PC-3 (cell line): ENCODE measurements at regions not wholly inside any gene's neighbourhood (a gene's known extent, or its start where the extent isn't known, plus 50 kb on each side); places are given as distances from the start of the nearest gene placed in this dataset.

ENCODE experiments used
- ATAC-seq: fragments of 200-7000 bp; cut with Tn5 transposase; 2 replicates; pipeline ENCODE4 v1.9.1; 2020; ENCODE audit warnings: mild to moderate bottlenecking, moderate library complexity
- BruUV-seq: library from RNA; stranded (reverse); fragments of 400-500 nt; replicated peaks from 2 replicates; lab custom pipeline; 2021; lab: Mats Ljungman, UMichigan
- CTCF ChIA-PET: fragments of 300-600 bp; sonication (Branson Sonifier 250); formaldehyde crosslinking; loops from one replicate; lab custom pipeline; 2022; ENCODE audit warnings: antibody characterized with exemption; lab: Charles Lee
- POLR2A ChIA-PET: fragments of 300-600 bp; sonication (Branson Sonifier 250); formaldehyde crosslinking; loops from one replicate; lab custom pipeline; 2022; ENCODE audit warnings: antibody characterized with exemption; ENCODE audit not compliant: unreplicated experiment; lab: Charles Lee
- DNase-seq: peaks from one replicate; pipeline ENCODE4 v3.0.0-alpha.2; 2015
- H2AFZ ChIP-seq: fragments of 300-600 bp; sonication (generic); 2 replicates; pipeline ENCODE4 v1.6.0; 2016; ENCODE audit warnings: antibody characterized with exemption, low read length
- H3F3A ChIP-seq: fragments of 300-600 bp; sonication (generic); one replicate; pipeline ENCODE4 v1.6.0; 2017; ENCODE audit warnings: antibody characterized with exemption, low read length, control low read depth, mild to moderate bottlenecking; ENCODE audit not compliant: unreplicated experiment
- H3K27ac ChIP-seq: fragments of 300-600 bp; sonication (generic); 2 replicates; pipeline ENCODE4 v1.5.1; 2016; ENCODE audit warnings: mild to moderate bottlenecking, low read length
- H3K27me3 ChIP-seq: fragments of 300-600 bp; sonication (generic); 2 replicates; pipeline ENCODE4 v1.6.1; 2016; ENCODE audit warnings: low read length, mixed read lengths
- H3K36me3 ChIP-seq: fragments of 300-600 bp; sonication (generic); 2 replicates; pipeline ENCODE4 v1.6.1; 2016; ENCODE audit warnings: low read depth, mixed run types, low read length, mixed read lengths
- H3K4me1 ChIP-seq: fragments of 300-600 bp; sonication (generic); 2 replicates; pipeline ENCODE4 v1.5.1; 2016; ENCODE audit warnings: low read length; ENCODE audit not compliant: insufficient read depth
- H3K4me2 ChIP-seq: fragments of 300-600 bp; sonication (generic); 2 replicates; pipeline ENCODE4 v1.6.0; 2016; ENCODE audit warnings: low read length
- H3K4me3 ChIP-seq: fragments of 300-600 bp; sonication (generic); 2 replicates; pipeline ENCODE4 v1.5.1; 2016; ENCODE audit warnings: mild to moderate bottlenecking, low read length, mixed read lengths
- H3K79me2 ChIP-seq: fragments of 300-600 bp; sonication (generic); 2 replicates; pipeline ENCODE4 v1.6.1; 2017; ENCODE audit warnings: low read length, mixed read lengths
- H3K9ac ChIP-seq: fragments of 300-600 bp; sonication (generic); 2 replicates; pipeline ENCODE4 v1.6.0; 2016; ENCODE audit warnings: mild to moderate bottlenecking, low read length
- H3K9me2 ChIP-seq: fragments of 300-600 bp; sonication (generic); replicated peaks from 2 replicates; pipeline ENCODE4 v1.6.1; 2016; ENCODE audit warnings: mixed run types, low read length, mixed read lengths
- H3K9me3 ChIP-seq: fragments of 300-600 bp; sonication (generic); 2 replicates; pipeline ENCODE4 v1.6.1; 2016; ENCODE audit warnings: low read length, mixed read lengths
- H4K20me1 ChIP-seq: fragments of 300-600 bp; sonication (generic); 2 replicates; pipeline ENCODE4 v1.6.1; 2016; ENCODE audit warnings: low read length, mixed read lengths
- EZH2 ChIP-seq: fragments of 300-600 bp; sonication (generic); IDR thresholded peaks from one replicate; pipeline ENCODE4 v1.6.1; 2017; ENCODE audit warnings: antibody characterized with exemption, mild to moderate bottlenecking, low read length; ENCODE audit not compliant: unreplicated experiment
- EZH2phosphoT487 ChIP-seq: fragments of 300-600 bp; sonication (generic); IDR thresholded peaks from 2 replicates; pipeline ENCODE4 v1.6.1; 2018; ENCODE audit warnings: mild to moderate bottlenecking, antibody characterized with exemption, low read length, borderline replicate concordance
- intact Hi-C: fragments of 100-400 bp; cut with micrococcal nuclease; formaldehyde crosslinking; loops from 2 replicates; pipeline ENCODE4 v1.9.0; 2023
- TF ChIP-seq, protein P1 (sequence below): fragments of 300-600 bp; sonication (generic); conservative IDR thresholded peaks from 2 replicates; pipeline ENCODE4 v1.5.1; 2017; ENCODE audit warnings: antibody characterized with exemption, low read depth, mild to moderate bottlenecking, low read length

DNA sequence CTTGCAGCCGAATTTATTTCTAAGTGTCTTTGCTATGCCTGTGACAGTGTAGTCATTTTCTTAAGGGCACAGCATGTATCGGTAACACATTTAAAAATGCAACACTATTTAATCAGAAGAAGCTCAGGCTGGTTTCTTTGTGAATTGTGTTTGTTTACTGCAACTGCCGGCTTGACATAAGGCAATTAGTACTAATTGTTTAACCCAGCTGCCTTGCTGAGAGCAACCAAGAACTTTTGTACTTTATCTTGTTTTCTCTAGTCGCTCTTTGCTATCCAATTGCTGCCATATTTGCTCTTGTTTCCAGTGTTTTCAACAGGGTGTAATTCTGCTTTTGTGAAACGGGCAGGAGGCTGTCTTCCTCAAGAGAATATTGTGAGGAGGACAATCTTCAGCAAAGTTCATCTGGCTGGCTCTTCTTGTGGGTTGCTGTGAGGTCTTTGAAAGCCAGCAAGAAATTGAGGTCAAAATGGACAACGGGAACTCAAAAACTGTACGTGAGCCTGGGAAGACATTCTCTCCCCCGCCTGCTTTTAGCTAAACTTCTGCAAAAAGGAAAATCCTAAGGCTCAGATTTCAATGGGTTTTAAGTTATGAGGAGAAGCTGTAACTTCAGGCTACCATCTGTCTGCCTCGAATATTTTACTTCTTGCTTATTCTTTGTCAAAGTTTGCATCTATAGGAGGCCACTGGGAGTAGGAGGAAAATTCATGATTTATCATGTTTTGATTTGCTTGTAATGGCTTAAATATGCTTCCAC, 75.8 kb upstream of the TSHZ3 start:
- no peak for ATAC-seq
- no peaks in the 10 kb centered on the region for H3K9me2 ChIP-seq
- ChIA-PET POLR2A (no interaction called here), CTCF (no interaction called here)
- no TSS peak for BruUV-seq
- H2AFZ ChIP-seq, result no peak overlapping the region
- no peaks in the 10 kb centered on the region for H3K27me3 ChIP-seq
- H3K4me1 ChIP-seq, result no peaks in the 10 kb centered on the region
- no peak overlapping the region for H3K4me3 ChIP-seq
- no peak overlapping the region for H3K27ac ChIP-seq
- H3K9ac ChIP-seq, result no peak overlapping the region
- no peaks in the 10 kb centered on the region for H3K36me3 ChIP-seq
- H4K20me1 ChIP-seq, result no peaks in the 10 kb centered on the region
- H3K4me2 ChIP-seq, result no peak overlapping the region
- intact Hi-C loops, result no loop called here
- no peak for TF ChIP-seq EZH2
- TF ChIP-seq, protein P1, sequence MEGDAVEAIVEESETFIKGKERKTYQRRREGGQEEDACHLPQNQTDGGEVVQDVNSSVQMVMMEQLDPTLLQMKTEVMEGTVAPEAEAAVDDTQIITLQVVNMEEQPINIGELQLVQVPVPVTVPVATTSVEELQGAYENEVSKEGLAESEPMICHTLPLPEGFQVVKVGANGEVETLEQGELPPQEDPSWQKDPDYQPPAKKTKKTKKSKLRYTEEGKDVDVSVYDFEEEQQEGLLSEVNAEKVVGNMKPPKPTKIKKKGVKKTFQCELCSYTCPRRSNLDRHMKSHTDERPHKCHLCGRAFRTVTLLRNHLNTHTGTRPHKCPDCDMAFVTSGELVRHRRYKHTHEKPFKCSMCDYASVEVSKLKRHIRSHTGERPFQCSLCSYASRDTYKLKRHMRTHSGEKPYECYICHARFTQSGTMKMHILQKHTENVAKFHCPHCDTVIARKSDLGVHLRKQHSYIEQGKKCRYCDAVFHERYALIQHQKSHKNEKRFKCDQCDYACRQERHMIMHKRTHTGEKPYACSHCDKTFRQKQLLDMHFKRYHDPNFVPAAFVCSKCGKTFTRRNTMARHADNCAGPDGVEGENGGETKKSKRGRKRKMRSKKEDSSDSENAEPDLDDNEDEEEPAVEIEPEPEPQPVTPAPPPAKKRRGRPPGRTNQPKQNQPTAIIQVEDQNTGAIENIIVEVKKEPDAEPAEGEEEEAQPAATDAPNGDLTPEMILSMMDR, result no peak
- TF ChIP-seq EZH2phosphoT487, result no peak
- no peak for DNase-seq
- H3F3A ChIP-seq, result no peaks in the 10 kb centered on the region
- no peaks in the 10 kb centered on the region for H3K79me2 ChIP-seq
- H3K9me3 ChIP-seq, result no peaks in the 10 kb centered on the region

DNA sequence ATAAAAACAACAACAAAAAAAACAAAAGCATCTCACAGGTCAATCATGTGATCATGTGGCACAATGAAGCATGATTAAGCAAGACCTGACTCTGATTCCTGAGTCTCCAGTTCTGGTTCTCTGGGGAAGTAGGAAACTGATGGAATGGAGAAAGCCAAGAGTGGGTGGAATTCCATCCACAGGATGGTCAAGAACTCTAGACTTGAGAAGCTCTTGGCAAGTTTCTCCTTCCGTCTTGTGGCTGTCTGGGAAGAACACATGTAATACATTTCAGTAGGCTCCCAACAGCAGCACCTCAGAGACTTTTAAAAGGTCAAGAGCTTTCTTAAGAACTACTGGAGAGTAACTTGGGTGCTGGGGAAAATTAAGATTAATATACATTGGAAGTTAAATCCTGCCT, 78.6 kb upstream of the TSHZ3 start:
- no peaks in the 10 kb centered on the region for H3K9me2 ChIP-seq
- H3K4me1 ChIP-seq, result no peaks in the 10 kb centered on the region
- H3F3A ChIP-seq, result no peaks in the 10 kb centered on the region
- H3K36me3 ChIP-seq, result no peaks in the 10 kb centered on the region
- no peaks in the 10 kb centered on the region for H3K9me3 ChIP-seq
- CTCF ChIA-PET, result no interaction called here
- no peak for DNase-seq
- no peak for ATAC-seq
- H3K79me2 ChIP-seq, result no peaks in the 10 kb centered on the region
- H3K27me3 ChIP-seq, result no peaks in the 10 kb centered on the region
- no peak overlapping the region for H2AFZ ChIP-seq
- H3K4me3 ChIP-seq, result no peak overlapping the region
- TF ChIP-seq, protein P1, result no peak
- no peak for TF ChIP-seq EZH2phosphoT487
- no peak for TF ChIP-seq EZH2
- intact Hi-C loops, result no loop called here
- no TSS peak for BruUV-seq
- no peaks in the 10 kb centered on the region for H4K20me1 ChIP-seq
- H3K4me2 ChIP-seq, result no peak overlapping the region
- no peak overlapping the region for H3K9ac ChIP-seq
- no peak overlapping the region for H3K27ac ChIP-seq
- POLR2A ChIA-PET, result no interaction called here

DNA sequence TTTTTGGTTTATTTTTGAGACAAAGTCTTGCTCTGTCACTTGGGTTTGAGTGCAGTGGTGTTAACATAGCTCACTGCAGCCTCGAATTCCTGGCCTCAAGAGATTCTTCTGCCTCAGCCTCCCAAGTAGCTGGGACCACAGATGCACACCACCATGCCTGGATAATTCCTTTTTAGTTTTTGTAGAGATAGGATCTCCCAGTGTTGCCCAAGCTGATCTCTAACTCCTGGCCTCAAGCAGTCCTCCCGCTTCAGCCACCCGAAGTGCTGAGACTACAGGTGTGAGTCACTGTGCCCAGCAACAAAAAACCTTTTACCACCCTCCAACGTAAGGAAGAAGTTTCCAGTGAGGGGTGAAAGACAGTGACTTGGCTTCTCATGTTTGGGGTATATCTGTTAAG, 81.1 kb upstream of the TSHZ3 start:
- DNase-seq (no peak), ATAC-seq (no peak)
- Histone ChIP-seq H4K20me1 (no peaks in the 10 kb centered on the region), H3K9me3 (no peaks in the 10 kb centered on the region), H3K9me2 (no peaks in the 10 kb centered on the region), H3K9ac (no peak overlapping the region), H3F3A (no peaks in the 10 kb centered on the region), H3K79me2 (no peaks in the 10 kb centered on the region), H3K36me3 (no peaks in the 10 kb centered on the region), H3K4me3 (no peak overlapping the region), H3K27me3 (no peaks in the 10 kb centered on the region), H3K27ac (no peak overlapping the region), H3K4me2 (no peak overlapping the region), H2AFZ (no peak overlapping the region), H3K4me1 (no peaks in the 10 kb centered on the region)
- no TSS peak for BruUV-seq
- ChIA-PET POLR2A (no interaction called here), CTCF (no interaction called here)
- TF ChIP-seq EZH2phosphoT487 (no peak), EZH2 (no peak)
- TF ChIP-seq, protein P1, result no peak
- intact Hi-C loops, result no loop called here
